Neural cell (in vitro differentiated cells): ENCODE measurements at regions not wholly inside any gene's neighbourhood (a gene's known extent, or its start where the extent isn't known, plus 50 kb on each side); places are given as distances from the start of the nearest gene placed in this dataset.
"Not testable (repeated sequence)": the region's sequence is repeated elsewhere in the genome, so short reads cannot be mapped to it uniquely, and the experiment has no call there.

Experiments
- EP300 ChIP-seq: fragments of 450-650 bp; conservative IDR thresholded peaks from 2 replicates; pipeline ENCODE4 v1.6.1; 2014; ENCODE audit warnings: antibody characterized with exemption, mild to moderate bottlenecking, moderate library complexity; ENCODE audit not compliant: poor library complexity, severe bottlenecking
- EZH2 ChIP-seq: fragments of 200-600, 300-800 bp; shearing (Covaris generic), sonication (generic); IDR thresholded peaks from 2 replicates; pipeline ENCODE4 v1.6.1; 2014; ENCODE audit warnings: antibody characterized with exemption, low read length, borderline replicate concordance, mild to moderate bottlenecking; ENCODE audit not compliant: insufficient read depth, poor library complexity, severe bottlenecking
- POLR2AphosphoS5 ChIP-seq: IDR thresholded peaks from 2 replicates; pipeline ENCODE4 v1.6.1; 2012
- RAD21 ChIP-seq: fragments of 450-650 bp; conservative IDR thresholded peaks from 2 replicates; pipeline ENCODE4 v1.6.1; 2014; ENCODE audit warnings: antibody characterized with exemption, mild to moderate bottlenecking, moderate library complexity
- REST ChIP-seq: IDR thresholded peaks from 2 replicates; pipeline ENCODE4 v1.6.1; 2012; ENCODE audit warnings: borderline replicate concordance
- TF ChIP-seq, protein P1 (sequence below): fragments of 450-650 bp; IDR thresholded peaks from 2 replicates; pipeline ENCODE4 v1.5.1; 2014; ENCODE audit warnings: antibody characterized with exemption, mild to moderate bottlenecking, moderate library complexity; ENCODE audit not compliant: poor library complexity, severe bottlenecking

GRCh38 chr1:146691798-146692197 is 246.3 kb upstream of the NBPF12 start:
- TF ChIP-seq, protein P1, sequence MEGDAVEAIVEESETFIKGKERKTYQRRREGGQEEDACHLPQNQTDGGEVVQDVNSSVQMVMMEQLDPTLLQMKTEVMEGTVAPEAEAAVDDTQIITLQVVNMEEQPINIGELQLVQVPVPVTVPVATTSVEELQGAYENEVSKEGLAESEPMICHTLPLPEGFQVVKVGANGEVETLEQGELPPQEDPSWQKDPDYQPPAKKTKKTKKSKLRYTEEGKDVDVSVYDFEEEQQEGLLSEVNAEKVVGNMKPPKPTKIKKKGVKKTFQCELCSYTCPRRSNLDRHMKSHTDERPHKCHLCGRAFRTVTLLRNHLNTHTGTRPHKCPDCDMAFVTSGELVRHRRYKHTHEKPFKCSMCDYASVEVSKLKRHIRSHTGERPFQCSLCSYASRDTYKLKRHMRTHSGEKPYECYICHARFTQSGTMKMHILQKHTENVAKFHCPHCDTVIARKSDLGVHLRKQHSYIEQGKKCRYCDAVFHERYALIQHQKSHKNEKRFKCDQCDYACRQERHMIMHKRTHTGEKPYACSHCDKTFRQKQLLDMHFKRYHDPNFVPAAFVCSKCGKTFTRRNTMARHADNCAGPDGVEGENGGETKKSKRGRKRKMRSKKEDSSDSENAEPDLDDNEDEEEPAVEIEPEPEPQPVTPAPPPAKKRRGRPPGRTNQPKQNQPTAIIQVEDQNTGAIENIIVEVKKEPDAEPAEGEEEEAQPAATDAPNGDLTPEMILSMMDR = not testable (repeated sequence)
- TF ChIP-seq REST, POLR2AphosphoS5, EP300, EZH2, RAD21: not testable (repeated sequence)
